DOHH2 (cell line): ENCODE measurements at regions not wholly inside any gene's neighbourhood (a gene's known extent, or its start where the extent isn't known, plus 50 kb on each side); places are given as distances from the start of the nearest gene placed in this dataset.

Experiments
- H3F3A ChIP-seq: fragments of 200-600 bp; sonication (generic), shearing (Covaris generic); 2 replicates; pipeline ENCODE4 v1.6.0; 2016; ENCODE audit warnings: antibody characterized with exemption, mild to moderate bottlenecking; ENCODE audit not compliant: control insufficient read depth, insufficient read depth
- H3K27ac ChIP-seq: fragments of 200-600 bp; sonication (generic); 2 replicates; pipeline ENCODE4 v1.5.1; 2014; ENCODE audit warnings: low read depth, mild to moderate bottlenecking, low read length, moderate library complexity
- H3K27me3 ChIP-seq: fragments of 200-600 bp; sonication (generic); 2 replicates; pipeline ENCODE4 v1.6.1; 2014; ENCODE audit warnings: mild to moderate bottlenecking, low read length, mixed read lengths; ENCODE audit not compliant: control insufficient read depth
- H3K36me3 ChIP-seq: fragments of 200-600 bp; sonication (generic); 2 replicates; pipeline ENCODE4 v1.6.1; 2014; ENCODE audit warnings: mild to moderate bottlenecking, low read length, moderate library complexity, mixed read lengths; ENCODE audit not compliant: control insufficient read depth
- H3K4me1 ChIP-seq: fragments of 200-600 bp; sonication (generic); 2 replicates; pipeline ENCODE4 v1.6.1; 2014; ENCODE audit warnings: mild to moderate bottlenecking, low read length, mixed read lengths; ENCODE audit not compliant: control insufficient read depth
- H3K4me2 ChIP-seq: fragments of 200-600 bp; sonication (generic); 2 replicates; pipeline ENCODE4 v1.6.0; 2014; ENCODE audit warnings: mild to moderate bottlenecking, low read length, moderate library complexity
- H3K4me3 ChIP-seq: fragments of 200-600 bp; sonication (generic); 2 replicates; pipeline ENCODE4 v1.5.1; 2014; ENCODE audit warnings: mild to moderate bottlenecking, low read length, mixed read lengths
- H3K79me2 ChIP-seq: fragments of 200-600 bp; sonication (generic); 2 replicates; pipeline ENCODE4 v1.6.1; 2014; ENCODE audit warnings: mild to moderate bottlenecking, low read length, mixed read lengths; ENCODE audit not compliant: control insufficient read depth
- H3K9me2 ChIP-seq: fragments of 200-600 bp; sonication (generic); replicated peaks from 2 replicates; pipeline ENCODE4 v1.6.1; 2014; ENCODE audit warnings: mild to moderate bottlenecking, low read length, mixed read lengths; ENCODE audit not compliant: control insufficient read depth
- H3K9me3 ChIP-seq: fragments of 200-600 bp; sonication (generic); 2 replicates; pipeline ENCODE4 v1.6.1; 2014; ENCODE audit warnings: antibody characterized with exemption, low read length, mixed read lengths; ENCODE audit not compliant: control insufficient read depth, insufficient read depth
- H4K20me1 ChIP-seq: fragments of 200-600 bp; sonication (generic); 2 replicates; pipeline ENCODE4 v1.6.0; 2014; ENCODE audit warnings: low read depth, mild to moderate bottlenecking, antibody characterized with exemption, low read length, moderate library complexity; ENCODE audit not compliant: control insufficient read depth, insufficient read depth
- EZH2phosphoT487 ChIP-seq: fragments of 200-600 bp; sonication (generic); IDR thresholded peaks from 2 replicates; pipeline ENCODE4 v1.6.1; 2017; ENCODE audit warnings: borderline replicate concordance, mild to moderate bottlenecking, antibody characterized with exemption, low read length, moderate library complexity, mixed read lengths
- TF ChIP-seq, protein P1 (sequence below): fragments of 200-600 bp; sonication (generic); IDR thresholded peaks from one replicate; pipeline ENCODE4 v1.5.1; 2014; ENCODE audit warnings: antibody characterized with exemption, mild to moderate bottlenecking, low read depth, low read length; ENCODE audit not compliant: poor library complexity, severe bottlenecking

DNA sequence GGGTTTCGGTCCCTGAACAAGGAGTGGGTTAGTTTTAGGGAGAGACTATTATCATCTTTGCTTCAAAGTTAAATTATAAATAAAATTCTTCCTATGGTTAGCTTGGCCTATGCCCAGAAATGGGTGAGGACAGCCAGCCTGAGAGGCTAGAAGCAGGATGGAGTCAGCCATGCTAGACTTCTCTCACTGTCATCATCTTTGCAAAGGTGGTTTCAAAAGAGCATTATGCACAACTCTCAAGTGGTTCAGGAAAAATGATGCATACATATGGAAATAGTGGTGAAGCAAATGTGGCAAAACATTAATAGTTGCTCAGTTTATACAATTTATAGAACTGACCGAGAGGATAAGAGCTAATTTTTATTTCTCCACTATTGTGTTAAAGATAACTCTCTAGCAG lies 124.3 kb upstream of the FOXN2 start:
- Histone ChIP-seq H3K4me2 (no peak overlapping the region), H3F3A (no peaks in the 10 kb centered on the region), H3K27me3 (no peaks in the 10 kb centered on the region), H3K27ac (no peak overlapping the region), H3K4me3 (no peak overlapping the region), H3K79me2 (no peaks in the 10 kb centered on the region), H3K9me3 (no peaks in the 10 kb centered on the region), H3K9me2 (no peaks in the 10 kb centered on the region), H4K20me1 (no peaks in the 10 kb centered on the region), H3K4me1 (no peaks in the 10 kb centered on the region), H3K36me3 (no peaks in the 10 kb centered on the region)
- TF ChIP-seq, protein P1, sequence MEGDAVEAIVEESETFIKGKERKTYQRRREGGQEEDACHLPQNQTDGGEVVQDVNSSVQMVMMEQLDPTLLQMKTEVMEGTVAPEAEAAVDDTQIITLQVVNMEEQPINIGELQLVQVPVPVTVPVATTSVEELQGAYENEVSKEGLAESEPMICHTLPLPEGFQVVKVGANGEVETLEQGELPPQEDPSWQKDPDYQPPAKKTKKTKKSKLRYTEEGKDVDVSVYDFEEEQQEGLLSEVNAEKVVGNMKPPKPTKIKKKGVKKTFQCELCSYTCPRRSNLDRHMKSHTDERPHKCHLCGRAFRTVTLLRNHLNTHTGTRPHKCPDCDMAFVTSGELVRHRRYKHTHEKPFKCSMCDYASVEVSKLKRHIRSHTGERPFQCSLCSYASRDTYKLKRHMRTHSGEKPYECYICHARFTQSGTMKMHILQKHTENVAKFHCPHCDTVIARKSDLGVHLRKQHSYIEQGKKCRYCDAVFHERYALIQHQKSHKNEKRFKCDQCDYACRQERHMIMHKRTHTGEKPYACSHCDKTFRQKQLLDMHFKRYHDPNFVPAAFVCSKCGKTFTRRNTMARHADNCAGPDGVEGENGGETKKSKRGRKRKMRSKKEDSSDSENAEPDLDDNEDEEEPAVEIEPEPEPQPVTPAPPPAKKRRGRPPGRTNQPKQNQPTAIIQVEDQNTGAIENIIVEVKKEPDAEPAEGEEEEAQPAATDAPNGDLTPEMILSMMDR = no peak
- no peak for TF ChIP-seq EZH2phosphoT487

DNA sequence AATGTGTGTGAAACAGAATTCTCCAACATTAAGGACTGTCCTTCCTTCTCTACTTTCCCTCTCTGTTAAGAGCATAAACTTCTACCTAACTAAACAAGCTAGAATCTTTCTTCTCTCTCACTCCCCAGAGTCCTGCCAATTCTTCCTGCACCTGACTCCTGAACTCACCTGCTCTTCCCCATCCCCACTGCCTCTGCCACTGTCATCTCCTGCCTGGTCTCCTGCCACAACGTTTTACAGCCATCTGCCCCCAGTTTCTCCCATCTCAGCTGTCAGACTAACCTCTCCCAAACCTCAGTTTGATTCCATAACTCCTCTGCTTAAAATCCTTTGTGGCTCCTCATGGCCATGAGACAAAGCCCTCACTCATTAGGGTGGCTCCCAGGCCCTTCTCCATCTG lies 119.8 kb upstream of the FOXN2 start:
- no peaks in the 10 kb centered on the region for H3K4me1 ChIP-seq
- no peak overlapping the region for H3K27ac ChIP-seq
- no peaks in the 10 kb centered on the region for H3F3A ChIP-seq
- no peaks in the 10 kb centered on the region for H3K27me3 ChIP-seq
- no peak overlapping the region for H3K4me3 ChIP-seq
- H3K4me2 ChIP-seq = no peak overlapping the region
- no peaks in the 10 kb centered on the region for H3K9me3 ChIP-seq
- no peaks in the 10 kb centered on the region for H3K36me3 ChIP-seq
- no peaks in the 10 kb centered on the region for H3K9me2 ChIP-seq
- H4K20me1 ChIP-seq = no peaks in the 10 kb centered on the region
- no peak for TF ChIP-seq EZH2phosphoT487
- TF ChIP-seq, protein P1 = no peak
- no peaks in the 10 kb centered on the region for H3K79me2 ChIP-seq

DNA sequence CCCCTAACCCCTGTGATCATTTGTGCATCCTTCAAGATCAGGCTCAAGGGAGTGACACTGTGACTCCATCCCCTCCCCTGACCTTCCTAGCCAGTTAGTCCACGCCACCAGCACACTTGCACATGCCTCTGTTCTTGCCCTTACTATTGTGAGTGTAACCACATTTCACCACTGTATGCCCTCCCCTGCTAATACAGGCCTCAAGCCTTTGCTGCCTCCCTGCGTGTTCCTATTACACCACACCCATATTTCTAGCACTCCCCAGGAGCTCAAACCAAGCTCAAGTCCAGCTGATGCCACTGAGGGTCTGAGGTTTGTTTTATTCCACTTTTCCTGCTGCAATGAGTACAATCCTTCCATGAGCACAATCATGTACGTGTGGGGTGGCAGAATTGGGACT lies 119.3 kb upstream of the FOXN2 start:
- Histone ChIP-seq H3K9me3 (no peaks in the 10 kb centered on the region), H3F3A (no peaks in the 10 kb centered on the region), H3K27ac (no peak overlapping the region), H4K20me1 (no peaks in the 10 kb centered on the region), H3K79me2 (no peaks in the 10 kb centered on the region), H3K9me2 (no peaks in the 10 kb centered on the region), H3K27me3 (no peaks in the 10 kb centered on the region), H3K4me3 (no peak overlapping the region), H3K36me3 (no peaks in the 10 kb centered on the region), H3K4me2 (no peak overlapping the region), H3K4me1 (no peaks in the 10 kb centered on the region)
- no peak for TF ChIP-seq EZH2phosphoT487
- TF ChIP-seq, protein P1 = no peak

DNA sequence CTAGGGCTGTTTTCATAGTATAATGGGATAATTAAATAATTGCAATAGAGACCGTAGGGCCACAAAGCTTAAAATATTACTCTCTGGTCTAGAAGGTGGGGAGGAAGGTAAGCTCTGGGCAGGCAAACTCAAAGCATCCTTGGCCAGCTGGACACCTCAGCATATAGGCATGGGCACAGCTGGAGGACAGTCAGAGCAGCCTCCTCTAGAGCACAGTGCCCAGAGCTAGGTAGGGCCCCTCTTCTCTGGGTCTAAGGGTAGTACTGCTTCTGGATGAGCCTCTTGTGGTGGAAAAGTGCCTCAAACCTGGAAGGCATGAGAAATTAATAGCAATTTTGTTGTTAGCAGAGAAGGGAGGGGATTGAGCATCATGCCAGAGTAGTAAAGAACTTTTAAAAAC lies 116.9 kb upstream of the FOXN2 start:
- H3K9me2 ChIP-seq = no peaks in the 10 kb centered on the region
- no peaks in the 10 kb centered on the region for H3K27me3 ChIP-seq
- no peaks in the 10 kb centered on the region for H3K36me3 ChIP-seq
- no peaks in the 10 kb centered on the region for H4K20me1 ChIP-seq
- H3K4me3 ChIP-seq = no peak overlapping the region
- no peaks in the 10 kb centered on the region for H3F3A ChIP-seq
- no peaks in the 10 kb centered on the region for H3K79me2 ChIP-seq
- H3K9me3 ChIP-seq = no peaks in the 10 kb centered on the region
- TF ChIP-seq, protein P1 = no peak
- TF ChIP-seq EZH2phosphoT487 = no peak
- H3K4me1 ChIP-seq = no peaks in the 10 kb centered on the region
- H3K4me2 ChIP-seq = no peak overlapping the region
- H3K27ac ChIP-seq = no peak overlapping the region
